HepG2 (cell line): ENCODE measurements at regions not wholly inside any gene's neighbourhood (a gene's known extent, or its start where the extent isn't known, plus 50 kb on each side); places are given as distances from the start of the nearest gene placed in this dataset.

Source experiments
- EZH2 ChIP-seq: conservative IDR thresholded peaks from 2 replicates; pipeline ENCODE4 v1.6.1; 2012; ENCODE audit warnings: mild to moderate bottlenecking, low read depth, low read length, moderate library complexity
- GATA4 ChIP-seq: sonication (generic); IDR thresholded peaks from 2 replicates; pipeline ENCODE4 v1.6.1; 2016; ENCODE audit warnings: antibody characterized with exemption, low read depth, borderline replicate concordance
- HDAC2 ChIP-seq: sonication (generic); formaldehyde crosslinking; IDR thresholded peaks from 2 replicates; pipeline ENCODE4 v1.4.0; 2020; ENCODE audit warnings: missing genetic modification reagents
- MAZ ChIP-seq, 2 experiments: sonication (generic) in 1 of 2; formaldehyde crosslinking in 1 of 2; IDR thresholded peaks; 2 replicates each; pipeline versions ENCODE4 v1.5.0 to v1.6.1; 2012 to 2020; ENCODE audit warnings: low read depth in 2 of 2, mild to moderate bottlenecking in 2 of 2, borderline replicate concordance in 1 of 2, improper control_type of control experiment in 1 of 2, low read length in 1 of 2, missing genetic modification reagents in 1 of 2, moderate library complexity in 1 of 2
- POLR2A ChIP-seq, 2 experiments: IDR thresholded peaks; 2 replicates each; pipeline ENCODE4 v1.6.1; 2011; ENCODE audit warnings: low read depth in 2 of 2, low read length in 2 of 2, mild to moderate bottlenecking in 1 of 2, moderate library complexity in 1 of 2; ENCODE audit not compliant: insufficient read depth in 1 of 2
- POLR2AphosphoS5 ChIP-seq: IDR thresholded peaks from 2 replicates; pipeline ENCODE4 v1.6.1; 2012; ENCODE audit warnings: low read depth, low read length
- PPARG ChIP-seq: conservative IDR thresholded peaks from 2 replicates; pipeline ENCODE4 v1.6.1; 2016; ENCODE audit warnings: missing biosample characterization, missing genetic modification reagents
- SNAI1 ChIP-seq: sonication (generic); formaldehyde crosslinking; IDR thresholded peaks from 2 replicates; pipeline ENCODE4 v1.5.0; 2020; ENCODE audit warnings: mild to moderate bottlenecking, missing genetic modification reagents, borderline replicate concordance
- ZFP90 ChIP-seq: sonication (generic); formaldehyde crosslinking; IDR thresholded peaks from 2 replicates; pipeline ENCODE4 v1.8.0; 2022; ENCODE audit warnings: missing genetic modification reagents, mild to moderate bottlenecking, inconsistent platforms, borderline replicate concordance
- ZNF841 ChIP-seq: sonication (generic); formaldehyde crosslinking; IDR thresholded peaks from 2 replicates; pipeline ENCODE4 v1.8.1; 2023; ENCODE audit warnings: missing genetic modification reagents, borderline replicate concordance
- TF ChIP-seq, protein P1 (sequence below), 2 experiments: IDR thresholded peaks; 2 replicates each; pipeline ENCODE4 v1.6.1; 2011 to 2012; ENCODE audit warnings: low read length in 2 of 2, borderline replicate concordance in 1 of 2, low read depth in 1 of 2, mild to moderate bottlenecking in 1 of 2, moderate library complexity in 1 of 2
- TF ChIP-seq, protein P2 (sequence below): sonication (generic); formaldehyde crosslinking; IDR thresholded peaks from 2 replicates; pipeline ENCODE4 v1.5.1; 2020; ENCODE audit warnings: mild to moderate bottlenecking, missing genetic modification reagents, moderate library complexity
- TF ChIP-seq, protein P3 (sequence below): sonication (generic); formaldehyde crosslinking; IDR thresholded peaks from 2 replicates; pipeline ENCODE4 v1.4.0; 2020; ENCODE audit warnings: mild to moderate bottlenecking, missing genetic modification reagents, borderline replicate concordance

DNA sequence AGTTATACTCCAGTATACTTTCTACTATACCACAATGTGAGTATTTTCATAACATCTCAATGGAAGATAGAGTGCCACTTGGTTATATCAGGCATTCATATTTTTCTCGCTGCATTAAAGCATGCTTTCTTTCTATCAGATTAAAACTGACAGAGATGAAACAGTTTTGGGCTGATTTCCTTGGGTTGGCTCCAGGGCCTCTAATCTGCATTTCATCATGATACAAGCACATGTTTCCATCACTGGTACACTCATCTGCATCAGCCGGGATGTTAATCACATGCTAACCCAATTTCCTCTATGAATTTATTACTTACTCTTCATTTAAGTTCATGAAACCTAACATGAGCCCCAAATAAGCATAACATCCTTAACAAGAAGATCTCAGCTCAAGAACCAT, 289.0 kb upstream of the DAB1 start:
- no peak for TF ChIP-seq SNAI1
- TF ChIP-seq MAZ (IDR thresholded peaks at IDR 0.05; ENCODE audit: borderline replicate concordance, low read depth, low read length), result no peak
- no peak for TF ChIP-seq MAZ (CRISPR knock-in tag; IDR thresholded peaks at IDR 0.05; ENCODE audit: low read depth)
- TF ChIP-seq POLR2AphosphoS5, result no peak
- no peak for TF ChIP-seq PPARG (CRISPR knock-in tag)
- TF ChIP-seq, protein P1, sequence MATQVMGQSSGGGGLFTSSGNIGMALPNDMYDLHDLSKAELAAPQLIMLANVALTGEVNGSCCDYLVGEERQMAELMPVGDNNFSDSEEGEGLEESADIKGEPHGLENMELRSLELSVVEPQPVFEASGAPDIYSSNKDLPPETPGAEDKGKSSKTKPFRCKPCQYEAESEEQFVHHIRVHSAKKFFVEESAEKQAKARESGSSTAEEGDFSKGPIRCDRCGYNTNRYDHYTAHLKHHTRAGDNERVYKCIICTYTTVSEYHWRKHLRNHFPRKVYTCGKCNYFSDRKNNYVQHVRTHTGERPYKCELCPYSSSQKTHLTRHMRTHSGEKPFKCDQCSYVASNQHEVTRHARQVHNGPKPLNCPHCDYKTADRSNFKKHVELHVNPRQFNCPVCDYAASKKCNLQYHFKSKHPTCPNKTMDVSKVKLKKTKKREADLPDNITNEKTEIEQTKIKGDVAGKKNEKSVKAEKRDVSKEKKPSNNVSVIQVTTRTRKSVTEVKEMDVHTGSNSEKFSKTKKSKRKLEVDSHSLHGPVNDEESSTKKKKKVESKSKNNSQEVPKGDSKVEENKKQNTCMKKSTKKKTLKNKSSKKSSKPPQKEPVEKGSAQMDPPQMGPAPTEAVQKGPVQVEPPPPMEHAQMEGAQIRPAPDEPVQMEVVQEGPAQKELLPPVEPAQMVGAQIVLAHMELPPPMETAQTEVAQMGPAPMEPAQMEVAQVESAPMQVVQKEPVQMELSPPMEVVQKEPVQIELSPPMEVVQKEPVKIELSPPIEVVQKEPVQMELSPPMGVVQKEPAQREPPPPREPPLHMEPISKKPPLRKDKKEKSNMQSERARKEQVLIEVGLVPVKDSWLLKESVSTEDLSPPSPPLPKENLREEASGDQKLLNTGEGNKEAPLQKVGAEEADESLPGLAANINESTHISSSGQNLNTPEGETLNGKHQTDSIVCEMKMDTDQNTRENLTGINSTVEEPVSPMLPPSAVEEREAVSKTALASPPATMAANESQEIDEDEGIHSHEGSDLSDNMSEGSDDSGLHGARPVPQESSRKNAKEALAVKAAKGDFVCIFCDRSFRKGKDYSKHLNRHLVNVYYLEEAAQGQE (IDR thresholded peaks at IDR 0.05; ENCODE audit: borderline replicate concordance in 1 of 2, low read depth in 1 of 2, low read length in 2 of 2), result no peak
- TF ChIP-seq, protein P2, sequence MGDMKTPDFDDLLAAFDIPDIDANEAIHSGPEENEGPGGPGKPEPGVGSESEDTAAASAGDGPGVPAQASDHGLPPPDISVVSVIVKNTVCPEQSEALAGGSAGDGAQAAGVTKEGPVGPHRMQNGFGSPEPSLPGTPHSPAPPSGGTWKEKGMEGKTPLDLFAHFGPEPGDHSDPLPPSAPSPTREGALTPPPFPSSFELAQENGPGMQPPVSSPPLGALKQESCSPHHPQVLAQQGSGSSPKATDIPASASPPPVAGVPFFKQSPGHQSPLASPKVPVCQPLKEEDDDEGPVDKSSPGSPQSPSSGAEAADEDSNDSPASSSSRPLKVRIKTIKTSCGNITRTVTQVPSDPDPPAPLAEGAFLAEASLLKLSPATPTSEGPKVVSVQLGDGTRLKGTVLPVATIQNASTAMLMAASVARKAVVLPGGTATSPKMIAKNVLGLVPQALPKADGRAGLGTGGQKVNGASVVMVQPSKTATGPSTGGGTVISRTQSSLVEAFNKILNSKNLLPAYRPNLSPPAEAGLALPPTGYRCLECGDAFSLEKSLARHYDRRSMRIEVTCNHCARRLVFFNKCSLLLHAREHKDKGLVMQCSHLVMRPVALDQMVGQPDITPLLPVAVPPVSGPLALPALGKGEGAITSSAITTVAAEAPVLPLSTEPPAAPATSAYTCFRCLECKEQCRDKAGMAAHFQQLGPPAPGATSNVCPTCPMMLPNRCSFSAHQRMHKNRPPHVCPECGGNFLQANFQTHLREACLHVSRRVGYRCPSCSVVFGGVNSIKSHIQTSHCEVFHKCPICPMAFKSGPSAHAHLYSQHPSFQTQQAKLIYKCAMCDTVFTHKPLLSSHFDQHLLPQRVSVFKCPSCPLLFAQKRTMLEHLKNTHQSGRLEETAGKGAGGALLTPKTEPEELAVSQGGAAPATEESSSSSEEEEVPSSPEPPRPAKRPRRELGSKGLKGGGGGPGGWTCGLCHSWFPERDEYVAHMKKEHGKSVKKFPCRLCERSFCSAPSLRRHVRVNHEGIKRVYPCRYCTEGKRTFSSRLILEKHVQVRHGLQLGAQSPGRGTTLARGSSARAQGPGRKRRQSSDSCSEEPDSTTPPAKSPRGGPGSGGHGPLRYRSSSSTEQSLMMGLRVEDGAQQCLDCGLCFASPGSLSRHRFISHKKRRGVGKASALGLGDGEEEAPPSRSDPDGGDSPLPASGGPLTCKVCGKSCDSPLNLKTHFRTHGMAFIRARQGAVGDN (CRISPR knock-in tag), result no peak
- TF ChIP-seq GATA4, result no peak
- TF ChIP-seq HDAC2, result no peak
- no peak for TF ChIP-seq POLR2A (IDR thresholded peaks at IDR 0.05; ENCODE audit: insufficient read depth in 1 of 2, low read depth in 2 of 2, low read length in 2 of 2)
- TF ChIP-seq, protein P3, sequence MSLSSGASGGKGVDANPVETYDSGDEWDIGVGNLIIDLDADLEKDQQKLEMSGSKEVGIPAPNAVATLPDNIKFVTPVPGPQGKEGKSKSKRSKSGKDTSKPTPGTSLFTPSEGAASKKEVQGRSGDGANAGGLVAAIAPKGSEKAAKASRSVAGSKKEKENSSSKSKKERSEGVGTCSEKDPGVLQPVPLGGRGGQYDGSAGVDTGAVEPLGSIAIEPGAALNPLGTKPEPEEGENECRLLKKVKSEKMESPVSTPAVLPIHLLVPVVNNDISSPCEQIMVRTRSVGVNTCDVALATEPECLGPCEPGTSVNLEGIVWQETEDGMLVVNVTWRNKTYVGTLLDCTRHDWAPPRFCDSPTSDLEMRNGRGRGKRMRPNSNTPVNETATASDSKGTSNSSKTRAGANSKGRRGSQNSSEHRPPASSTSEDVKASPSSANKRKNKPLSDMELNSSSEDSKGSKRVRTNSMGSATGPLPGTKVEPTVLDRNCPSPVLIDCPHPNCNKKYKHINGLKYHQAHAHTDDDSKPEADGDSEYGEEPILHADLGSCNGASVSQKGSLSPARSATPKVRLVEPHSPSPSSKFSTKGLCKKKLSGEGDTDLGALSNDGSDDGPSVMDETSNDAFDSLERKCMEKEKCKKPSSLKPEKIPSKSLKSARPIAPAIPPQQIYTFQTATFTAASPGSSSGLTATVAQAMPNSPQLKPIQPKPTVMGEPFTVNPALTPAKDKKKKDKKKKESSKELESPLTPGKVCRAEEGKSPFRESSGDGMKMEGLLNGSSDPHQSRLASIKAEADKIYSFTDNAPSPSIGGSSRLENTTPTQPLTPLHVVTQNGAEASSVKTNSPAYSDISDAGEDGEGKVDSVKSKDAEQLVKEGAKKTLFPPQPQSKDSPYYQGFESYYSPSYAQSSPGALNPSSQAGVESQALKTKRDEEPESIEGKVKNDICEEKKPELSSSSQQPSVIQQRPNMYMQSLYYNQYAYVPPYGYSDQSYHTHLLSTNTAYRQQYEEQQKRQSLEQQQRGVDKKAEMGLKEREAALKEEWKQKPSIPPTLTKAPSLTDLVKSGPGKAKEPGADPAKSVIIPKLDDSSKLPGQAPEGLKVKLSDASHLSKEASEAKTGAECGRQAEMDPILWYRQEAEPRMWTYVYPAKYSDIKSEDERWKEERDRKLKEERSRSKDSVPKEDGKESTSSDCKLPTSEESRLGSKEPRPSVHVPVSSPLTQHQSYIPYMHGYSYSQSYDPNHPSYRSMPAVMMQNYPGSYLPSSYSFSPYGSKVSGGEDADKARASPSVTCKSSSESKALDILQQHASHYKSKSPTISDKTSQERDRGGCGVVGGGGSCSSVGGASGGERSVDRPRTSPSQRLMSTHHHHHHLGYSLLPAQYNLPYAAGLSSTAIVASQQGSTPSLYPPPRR (CRISPR knock-in tag), result no peak
- TF ChIP-seq ZNF841 (CRISPR knock-in tag), result no peak
- no peak for TF ChIP-seq EZH2
- no peak for TF ChIP-seq ZFP90 (CRISPR knock-in tag)
